HG03103 (cell line): ENCODE measurements at regions not wholly inside any gene's neighbourhood (a gene's known extent, or its start where the extent isn't known, plus 50 kb on each side); places are given as distances from the start of the nearest gene placed in this dataset.
A peak's percentile ranks its signal among the peaks of the same experiment; 100 is the strongest.

Experiments used
- ATAC-seq: cut with Tn5 transposase; IDR thresholded peaks from one replicate; pipeline ENCODE4 v1.9.1; 2021; ENCODE audit warnings: low read depth; ENCODE audit not compliant: unreplicated experiment

DNA sequence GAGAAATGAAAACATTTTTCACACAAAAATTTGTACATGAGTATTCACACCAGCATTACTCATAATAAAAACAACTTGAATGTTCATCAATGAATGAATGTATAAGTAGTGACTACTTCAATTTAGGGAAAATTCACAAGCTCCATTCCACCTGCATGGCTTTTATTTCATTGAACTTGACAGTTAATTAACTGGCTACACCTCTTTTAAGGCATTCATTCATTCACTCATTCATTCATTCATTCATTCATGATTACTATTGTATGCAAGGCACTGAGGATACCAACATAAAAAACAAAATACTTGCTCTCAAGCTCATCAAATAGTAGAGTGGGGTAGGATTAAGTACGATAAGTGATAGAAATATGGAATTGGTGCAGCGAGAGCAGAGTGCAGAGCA is 198.3 kb upstream of the DLGAP1 start:
- no peak for ATAC-seq

GRCh38 chr18:4641771-4642368 is 186.8 kb upstream of the DLGAP1 start:
- ATAC-seq: no peak

- ATAC-seq: no peak
Measured at GRCh38 chr18:4640349-4641012, 185.4 kb upstream of the DLGAP1 start.

GRCh38 chr18:4639628-4640310 is 184.7 kb upstream of the DLGAP1 start:
- ATAC-seq: peak; percentile 79

DNA sequence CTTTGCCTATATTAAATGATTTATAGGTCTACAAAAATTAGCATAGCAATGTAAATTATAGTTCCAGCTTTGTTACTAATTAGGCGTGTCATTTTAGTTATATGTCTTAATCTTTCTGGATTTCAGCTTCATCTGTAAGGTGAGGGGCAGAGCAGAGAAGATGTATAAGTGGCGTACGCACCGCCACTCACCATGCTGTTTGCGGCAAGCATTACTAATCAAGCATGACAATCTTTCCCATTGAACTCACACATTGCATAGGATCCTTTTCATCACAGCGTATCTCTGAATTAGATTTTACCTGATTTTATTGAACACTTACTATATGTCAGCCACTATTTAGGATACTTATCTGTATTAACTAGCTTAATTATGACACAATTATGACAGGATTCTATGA is 183.6 kb upstream of the DLGAP1 start:
- no peak for ATAC-seq

DNA sequence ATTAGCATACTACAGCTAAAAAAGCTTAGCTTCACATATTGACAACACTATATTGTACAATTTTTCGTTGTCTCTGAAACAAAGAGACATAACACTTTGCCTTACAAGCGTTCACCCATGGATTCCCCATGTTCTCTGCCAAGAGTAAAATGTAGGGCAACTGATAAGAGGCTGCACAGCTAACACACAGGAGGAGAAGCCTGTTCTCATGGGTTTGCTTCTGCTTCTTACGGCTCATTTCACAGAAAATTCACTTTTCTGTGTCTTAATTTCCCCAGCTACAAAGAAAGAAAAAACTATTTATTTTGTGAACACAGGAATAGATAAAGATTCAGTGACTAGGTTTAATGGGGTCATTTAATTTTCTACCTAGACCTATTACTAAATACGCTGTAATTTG is 182.8 kb upstream of the DLGAP1 start:
- no peak for ATAC-seq

DNA sequence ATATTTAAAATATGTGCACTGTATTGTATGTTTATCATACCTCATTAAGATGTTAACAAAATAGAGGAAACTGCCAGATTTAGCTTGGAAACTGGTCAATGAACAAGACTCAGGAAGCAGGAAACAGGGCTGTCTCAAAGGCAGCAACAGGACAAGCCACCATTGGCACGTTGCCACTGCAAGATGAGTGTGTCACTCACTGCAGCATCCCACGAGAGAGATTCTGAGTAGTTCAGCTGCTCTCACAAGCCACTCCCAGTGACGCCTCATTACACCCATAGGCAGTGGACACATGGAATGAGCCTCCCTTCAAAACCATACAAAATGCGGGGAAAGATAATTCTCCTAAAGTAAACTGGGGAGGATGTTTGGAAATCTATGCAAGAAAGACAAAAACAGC is 181.9 kb upstream of the DLGAP1 start:
- ATAC-seq: no peak

GRCh38 chr18:4631239-4631638 is 176.1 kb upstream of the DLGAP1 start:
- no peak for ATAC-seq

GRCh38 chr18:4605212-4605611 is 150.1 kb upstream of the DLGAP1 start:
- ATAC-seq: no peak

DNA sequence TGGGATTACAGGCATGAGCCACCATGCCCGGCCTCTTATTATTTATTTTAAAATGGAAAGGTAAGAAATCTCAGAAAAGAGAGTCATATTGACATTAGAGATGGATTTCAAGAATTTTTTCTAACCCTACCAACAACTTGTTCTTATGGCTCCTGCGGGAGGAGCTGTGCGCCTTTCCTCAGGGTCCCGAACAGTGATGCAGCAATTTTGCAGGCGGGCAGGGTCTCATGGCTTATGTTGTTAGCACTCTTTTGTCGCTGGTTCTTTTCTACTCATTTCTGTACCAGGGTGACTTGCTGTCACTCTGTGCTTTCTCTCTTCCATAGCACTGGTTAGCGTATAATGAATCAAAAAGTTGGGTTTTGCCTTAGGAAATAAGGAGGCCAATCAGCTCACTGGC is 148.8 kb upstream of the DLGAP1 start:
- no peak for ATAC-seq

DNA sequence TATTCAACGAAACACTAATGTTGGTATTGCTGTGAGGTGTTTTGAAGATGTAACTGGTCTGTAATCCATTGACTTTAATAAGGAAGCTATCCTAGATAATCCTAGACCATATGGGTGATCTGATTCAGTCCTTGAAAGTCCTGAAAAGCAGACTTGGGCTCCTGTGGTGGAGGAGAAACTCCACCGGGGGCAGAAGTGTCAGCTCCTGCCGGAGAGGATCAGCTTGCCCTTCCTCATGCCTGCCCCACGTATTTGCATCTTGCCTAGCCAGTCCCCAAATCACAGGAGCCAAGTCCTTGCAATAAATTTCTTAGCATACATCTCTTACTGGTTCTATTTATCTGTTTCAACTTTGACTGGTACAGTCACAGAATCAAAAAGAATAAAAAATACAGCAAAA is 144.2 kb upstream of the DLGAP1 start:
- no peak for ATAC-seq

DNA sequence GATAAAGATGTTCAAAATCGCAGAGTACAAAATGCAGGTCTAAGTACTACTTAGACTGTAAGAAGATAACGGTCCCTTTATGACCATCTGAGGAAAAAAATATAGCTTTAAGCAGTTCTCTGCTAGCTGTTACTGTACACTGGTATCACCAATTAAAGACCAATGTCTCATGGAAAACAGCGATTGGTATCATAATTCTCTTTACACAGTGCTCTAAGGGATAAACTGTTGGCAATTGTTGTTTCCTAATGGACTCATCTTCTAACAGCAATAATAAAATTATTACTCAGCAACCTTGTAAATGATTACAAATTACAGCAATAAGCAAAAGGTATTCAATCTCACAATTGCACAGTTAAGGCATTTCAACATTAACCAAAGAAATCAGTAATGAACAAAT is 142.2 kb upstream of the DLGAP1 start:
- no peak for ATAC-seq

DNA sequence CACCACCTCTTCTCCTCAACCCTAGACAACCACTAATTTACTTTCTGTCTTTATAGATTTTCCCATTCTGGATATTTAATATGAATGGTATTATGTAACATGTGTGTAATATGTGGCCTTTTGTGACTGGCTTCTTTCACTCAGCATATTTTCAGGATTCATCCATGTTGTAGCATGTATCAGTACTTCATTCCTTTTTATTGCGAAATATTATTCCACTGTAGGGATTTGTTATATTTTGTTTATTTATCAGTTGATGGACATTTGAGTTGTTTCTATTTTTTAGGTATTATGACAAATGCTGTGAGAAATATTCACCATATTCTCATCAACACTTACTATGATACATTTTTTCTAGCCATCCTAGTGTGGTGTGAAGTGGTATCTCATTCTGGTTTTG is 138.8 kb upstream of the DLGAP1 start:
- no peak for ATAC-seq

- ATAC-seq: no peak
Measured at GRCh38 chr18:4593459-4593858, 138.4 kb upstream of the DLGAP1 start.

GRCh38 chr18:4589056-4589800 is 134.1 kb upstream of the DLGAP1 start:
- no peak for ATAC-seq

GRCh38 chr18:4587204-4587603 is 132.1 kb upstream of the DLGAP1 start:
- ATAC-seq: no peak

DNA sequence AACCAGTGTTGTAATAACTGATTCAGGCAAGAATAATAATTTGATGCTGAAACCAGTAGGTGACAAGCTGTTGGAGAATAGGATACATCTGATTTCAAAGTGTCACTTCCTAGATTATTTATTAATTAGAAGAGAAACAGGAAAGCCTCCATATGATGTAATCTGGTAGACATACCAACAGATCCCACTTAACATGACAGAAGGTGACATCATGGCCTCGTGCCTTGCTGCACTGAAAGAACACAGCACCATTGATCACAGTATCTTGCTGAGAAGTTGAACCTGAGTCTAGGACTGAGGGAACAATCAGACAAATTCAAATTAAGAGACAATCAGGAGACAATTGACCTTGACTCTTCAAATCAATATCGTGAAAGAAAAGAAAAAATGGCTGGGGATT is 131.6 kb upstream of the DLGAP1 start:
- no peak for ATAC-seq

DNA sequence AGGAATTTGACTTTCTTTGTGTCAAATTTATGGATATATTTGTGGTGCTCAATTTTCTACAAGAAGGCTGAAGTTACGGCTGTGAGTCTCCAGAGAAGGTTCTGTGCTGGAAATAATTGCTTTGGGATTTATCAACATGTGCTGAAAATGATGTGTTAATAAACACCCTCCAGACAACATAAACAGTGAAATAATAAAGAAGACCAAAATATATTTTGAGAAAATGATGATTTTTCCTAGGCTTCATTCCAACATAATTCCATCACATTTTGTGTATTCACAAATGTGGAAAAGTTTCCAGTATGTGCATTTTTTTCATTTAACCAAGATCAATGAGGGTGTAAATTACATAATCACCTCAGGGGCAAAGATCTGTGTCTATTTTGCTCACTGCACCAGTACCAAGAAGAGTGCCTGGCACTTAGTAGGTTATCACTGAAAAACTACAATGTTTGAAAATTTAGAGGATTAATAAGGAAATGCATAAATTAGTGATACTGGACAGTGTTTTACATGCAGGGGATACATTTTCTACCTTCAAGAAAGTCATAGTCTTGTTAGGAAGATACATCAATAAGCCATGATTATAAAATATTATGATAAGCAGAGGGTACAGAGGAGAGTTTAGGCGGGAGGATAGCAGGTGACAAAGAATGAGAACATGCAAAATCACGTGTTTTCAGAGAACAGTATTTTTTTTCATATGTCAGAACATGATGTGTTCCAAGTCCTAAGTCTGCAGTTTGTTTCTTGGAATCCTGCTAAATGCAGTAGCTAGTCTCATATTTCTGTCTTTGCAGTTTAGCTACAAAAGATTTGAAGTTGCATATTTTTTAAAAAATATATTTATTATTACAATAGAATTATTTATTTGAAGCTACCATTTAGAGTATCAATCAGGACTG is 127.6 kb upstream of the DLGAP1 start:
- no peak for ATAC-seq

- no peak for ATAC-seq
Measured at GRCh38 chr18:4581966-4582365, 126.9 kb upstream of the DLGAP1 start.

GRCh38 chr18:4578449-4578848 is 123.3 kb upstream of the DLGAP1 start:
- no peak for ATAC-seq
